GM12878 (cell line): ENCODE measurements at regions not wholly inside any gene's neighbourhood (a gene's known extent, or its start where the extent isn't known, plus 50 kb on each side); places are given as distances from the start of the nearest gene placed in this dataset.

Source experiments
- ATF7 ChIP-seq: fragments of 450-650 bp; IDR thresholded peaks from 2 replicates; pipeline ENCODE4 v1.6.1; 2016; ENCODE audit warnings: low read depth, mild to moderate bottlenecking
- CTCF ChIP-seq, 3 experiments: IDR thresholded peaks in 2 of 3; conservative IDR thresholded peaks in 1 of 3; 2 replicates each; pipeline ENCODE4 v1.5.1; 2011; ENCODE audit warnings: low read depth in 3 of 3, low read length in 3 of 3, mild to moderate bottlenecking in 3 of 3, control low read depth in 2 of 3, moderate library complexity in 2 of 3, inconsistent platforms in 1 of 3, mixed read lengths in 1 of 3; ENCODE audit not compliant: control insufficient read depth in 2 of 3, insufficient read depth in 1 of 3; ENCODE audit errors: extremely low read depth in 1 of 3
- EGR1 ChIP-seq, 2 experiments: IDR thresholded peaks; 1 replicate in 1 of 2; 2 replicates in 1 of 2; pipeline ENCODE4 v1.6.1; 2011 to 2012; ENCODE audit warnings: low read depth in 2 of 2, low read length in 2 of 2, borderline replicate concordance in 1 of 2, mild to moderate bottlenecking in 1 of 2, moderate library complexity in 1 of 2
- MYC ChIP-seq: IDR thresholded peaks from 2 replicates; pipeline ENCODE4 v1.6.1; 2011; ENCODE audit warnings: mild to moderate bottlenecking, low read length, moderate library complexity, inconsistent platforms; ENCODE audit not compliant: insufficient read depth, insufficient replicate concordance, insufficient read length, severe bottlenecking
- NRF1 ChIP-seq: conservative IDR thresholded peaks from 2 replicates; pipeline ENCODE4 v1.6.1; 2011; ENCODE audit warnings: mild to moderate bottlenecking, low read depth, low read length, improper control_type of control experiment
- POLR2AphosphoS2 ChIP-seq: IDR thresholded peaks from 2 replicates; pipeline ENCODE4 v1.6.1; 2011; ENCODE audit warnings: low read depth, mild to moderate bottlenecking, low read length, improper control_type of control experiment, moderate library complexity
- TCF12 ChIP-seq: IDR thresholded peaks from 2 replicates; pipeline ENCODE4 v1.6.1; 2011; ENCODE audit warnings: low read depth, mild to moderate bottlenecking, low read length

DNA sequence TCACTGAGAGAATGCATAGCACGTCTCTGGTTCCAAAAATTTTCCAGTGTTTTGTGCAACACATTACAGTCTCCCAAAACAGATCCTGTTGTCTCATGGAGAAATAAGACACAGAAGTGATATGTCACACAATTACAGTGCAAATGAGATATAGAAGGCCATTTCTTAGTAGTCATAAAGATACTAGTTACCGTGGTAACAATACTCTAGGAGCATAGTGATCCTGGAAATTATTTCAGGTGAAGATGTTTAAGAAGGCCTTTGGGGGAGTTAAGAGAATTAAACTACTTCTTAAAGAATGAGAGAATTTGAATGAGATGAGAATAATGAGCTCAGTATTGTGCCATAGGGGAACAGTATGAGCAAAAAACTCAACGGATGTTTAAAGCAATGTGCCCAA lies 628.0 kb upstream of the MIR17HG start:
- TF ChIP-seq CTCF (IDR thresholded peaks at IDR 0.05 in 2 of 3, conservative IDR thresholded peaks at IDR 0.05 in 1 of 3; ENCODE audit: control insufficient read depth in 2 of 3, extremely low read depth in 1 of 3, insufficient read depth in 1 of 3, low read depth in 3 of 3, low read length in 3 of 3): no peak
- TF ChIP-seq NRF1: no peak
- no peak for TF ChIP-seq TCF12
- no peak for TF ChIP-seq EGR1 (IDR thresholded peaks at IDR 0.05; ENCODE audit: borderline replicate concordance in 1 of 2, low read depth in 2 of 2, low read length in 2 of 2)
- TF ChIP-seq MYC: no peak
- TF ChIP-seq POLR2AphosphoS2: no peak
- no peak for TF ChIP-seq ATF7
